GM23248 (cell line): ENCODE measurements at regions not wholly inside any gene's neighbourhood (a gene's known extent, or its start where the extent isn't known, plus 50 kb on each side); places are given as distances from the start of the nearest gene placed in this dataset.

Experiments
- EZH2 ChIP-seq: fragments of 200-600 bp; sonication (generic); IDR thresholded peaks from 2 replicates; pipeline ENCODE4 v1.6.1; 2018; ENCODE audit warnings: antibody characterized with exemption, mild to moderate bottlenecking; ENCODE audit not compliant: insufficient read depth, poor library complexity, severe bottlenecking
- EZH2phosphoT487 ChIP-seq: fragments of 200-600 bp; sonication (generic); IDR thresholded peaks from 2 replicates; pipeline ENCODE4 v1.6.1; 2018; ENCODE audit warnings: antibody characterized with exemption, moderate library complexity, mild to moderate bottlenecking, low read depth; ENCODE audit not compliant: insufficient read depth

GRCh38 chr17:70791748-70792443, 622.6 kb downstream of the KCNJ2 start:
- TF ChIP-seq EZH2: no peak
- no peak for TF ChIP-seq EZH2phosphoT487
